ENCODE measurements at regions not wholly inside any gene's neighbourhood (a gene's known extent, or its start where the extent isn't known, plus 50 kb on each side); places are given as distances from the start of the nearest gene placed in this dataset.
"Not testable (repeated sequence)": the region's sequence is repeated elsewhere in the genome, so short reads cannot be mapped to it uniquely, and the experiment has no call there.

- Histone ChIP-seq H3K27me3 (no peaks in the 10 kb centered on the region), H3K27ac (no peak overlapping the region), H3K4me3 (ENCODE audit: low read depth in 1 of 2, low read length in 1 of 2) (no peak overlapping the region), H3K36me3 (no peaks in the 10 kb centered on the region), H3K4me1 (ENCODE audit: control insufficient read depth in 1 of 2, insufficient read depth in 1 of 2, low read depth in 1 of 2, low read length in 1 of 2) (no peaks in the 10 kb centered on the region), H3K9me3 (no peaks in the 10 kb centered on the region)
- TF ChIP-seq CTCF (IDR thresholded peaks at IDR 0.05) = no peak
Measured at GRCh38 chr6:73932866-73933265, 236.9 kb downstream of the CD109 start.

- no peak overlapping the region for H3K27ac ChIP-seq
- TF ChIP-seq CTCF (IDR thresholded peaks at IDR 0.05) = no peak
Measured at GRCh38 chr6:73929405-73929804, 233.4 kb downstream of the CD109 start.

GRCh38 chr6:73927421-73927820 is 231.4 kb downstream of the CD109 start:
- no peak for TF ChIP-seq CTCF (IDR thresholded peaks at IDR 0.05)
- H3K4me3 ChIP-seq (ENCODE audit: low read depth in 1 of 2, low read length in 1 of 2) = no peak overlapping the region
- H3K36me3 ChIP-seq = no peaks in the 10 kb centered on the region
- no peaks in the 10 kb centered on the region for H3K4me1 ChIP-seq (ENCODE audit: control insufficient read depth in 1 of 2, insufficient read depth in 1 of 2, low read depth in 1 of 2, low read length in 1 of 2)
- no peak overlapping the region for H3K27ac ChIP-seq
- H3K9me3 ChIP-seq = no peaks in the 10 kb centered on the region
- no peaks in the 10 kb centered on the region for H3K27me3 ChIP-seq

More at GRCh38 chr6:73929405-73929804, 233.4 kb downstream of the CD109 start:
- no peaks in the 10 kb centered on the region for H3K9me3 ChIP-seq
- H3K27me3 ChIP-seq = no peaks in the 10 kb centered on the region
- no peaks in the 10 kb centered on the region for H3K4me1 ChIP-seq (ENCODE audit: control insufficient read depth in 1 of 2, insufficient read depth in 1 of 2, low read depth in 1 of 2, low read length in 1 of 2)
- no peaks in the 10 kb centered on the region for H3K36me3 ChIP-seq
- no peak overlapping the region for H3K4me3 ChIP-seq (ENCODE audit: low read depth in 1 of 2, low read length in 1 of 2)

GRCh38 chr6:73925703-73926102 is 229.7 kb downstream of the CD109 start:
- H3K9me3 ChIP-seq; H3K4me3 ChIP-seq (ENCODE audit: low read depth in 1 of 2, low read length in 1 of 2); H3K4me1 ChIP-seq (ENCODE audit: control insufficient read depth in 1 of 2, insufficient read depth in 1 of 2, low read depth in 1 of 2, low read length in 1 of 2); H3K27me3 ChIP-seq; H3K27ac ChIP-seq; H3K36me3 ChIP-seq: not testable (repeated sequence)

- H3K9me3 ChIP-seq = no peaks in the 10 kb centered on the region
Measured at GRCh38 chr6:73923905-73924485, 228.0 kb downstream of the CD109 start.

GRCh38 chr6:73903155-73903554 is 207.2 kb downstream of the CD109 start:
- Histone ChIP-seq H3K4me3 (ENCODE audit: low read depth in 1 of 2, low read length in 1 of 2) (no peak overlapping the region), H3K4me1 (ENCODE audit: control insufficient read depth in 1 of 2, insufficient read depth in 1 of 2, low read depth in 1 of 2, low read length in 1 of 2) (no peaks in the 10 kb centered on the region), H3K36me3 (no peaks in the 10 kb centered on the region), H3K27ac (no peak overlapping the region), H3K27me3 (no peaks in the 10 kb centered on the region), H3K9me3 (no peaks in the 10 kb centered on the region)
- TF ChIP-seq CTCF (IDR thresholded peaks at IDR 0.05) = no peak

More at GRCh38 chr6:73923905-73924485, 228.0 kb downstream of the CD109 start:
- Histone ChIP-seq H3K4me1 (ENCODE audit: control insufficient read depth in 1 of 2, insufficient read depth in 1 of 2, low read depth in 1 of 2, low read length in 1 of 2) (no peaks in the 10 kb centered on the region), H3K4me3 (ENCODE audit: low read depth in 1 of 2, low read length in 1 of 2) (no peak overlapping the region), H3K36me3 (no peaks in the 10 kb centered on the region), H3K27me3 (no peaks in the 10 kb centered on the region), H3K27ac (no peak overlapping the region)
- TF ChIP-seq CTCF (IDR thresholded peaks at IDR 0.05) = no peak
